GM23338 (cell line): ENCODE measurements at regions not wholly inside any gene's neighbourhood (a gene's known extent, or its start where the extent isn't known, plus 50 kb on each side); places are given as distances from the start of the nearest gene placed in this dataset.

ENCODE experiments used
- ATAC-seq: fragments of 200-7000 bp; cut with Tn5 transposase; 3 replicates; pipeline ENCODE4 v1.9.1; 2020
- DNase-seq: peaks from one replicate; pipeline ENCODE4 v3.0.0-alpha.2; 2015; ENCODE audit warnings: low spot score
- H2AFZ ChIP-seq: fragments of 200-600 bp; sonication (generic); 2 replicates; pipeline ENCODE4 v1.8.0; 2016; ENCODE audit warnings: antibody characterized with exemption, mild to moderate bottlenecking, moderate library complexity
- H3F3A ChIP-seq: fragments of 200-600 bp; sonication (generic); replicated peaks from 2 replicates; pipeline ENCODE4 v1.8.0; 2017; ENCODE audit warnings: antibody characterized with exemption, mixed run types, low read depth
- H3K27ac ChIP-seq: fragments of 200-600 bp; sonication (generic); 2 replicates; pipeline ENCODE4 v1.6.1; 2016; ENCODE audit warnings: low read depth
- H3K27me3 ChIP-seq: fragments of 200-600 bp; sonication (generic); 2 replicates; pipeline ENCODE4 v1.8.0; 2016; ENCODE audit warnings: mild to moderate bottlenecking, mixed run types, moderate library complexity; ENCODE audit not compliant: insufficient read depth
- H3K36me3 ChIP-seq: fragments of 200-600 bp; sonication (generic); 2 replicates; pipeline ENCODE4 v1.8.0; 2016; ENCODE audit warnings: mild to moderate bottlenecking; ENCODE audit not compliant: insufficient read depth
- H3K4me1 ChIP-seq: fragments of 200-600 bp; sonication (generic); 2 replicates; pipeline ENCODE4 v1.8.0; 2016; ENCODE audit warnings: mild to moderate bottlenecking, moderate library complexity; ENCODE audit not compliant: insufficient read depth
- H3K4me2 ChIP-seq: fragments of 200-600 bp; sonication (generic); 2 replicates; pipeline ENCODE4 v1.7.1; 2017; ENCODE audit warnings: mixed run types
- H3K4me3 ChIP-seq: fragments of 200-600 bp; sonication (generic); 2 replicates; pipeline ENCODE4 v1.6.1; 2016; ENCODE audit warnings: mixed run types
- H3K79me2 ChIP-seq: fragments of 200-600 bp; sonication (generic); replicated peaks from 2 replicates; pipeline ENCODE4 v1.8.0; 2017; ENCODE audit warnings: mild to moderate bottlenecking; ENCODE audit not compliant: insufficient read depth
- H3K9me2 ChIP-seq: fragments of 200-600 bp; sonication (generic); 2 replicates; pipeline ENCODE4 v1.8.0; 2017; ENCODE audit not compliant: insufficient read depth
- H4K20me1 ChIP-seq: fragments of 200-600 bp; sonication (generic); replicated peaks from 2 replicates; pipeline ENCODE4 v1.8.0; 2017; ENCODE audit warnings: mild to moderate bottlenecking; ENCODE audit not compliant: insufficient read depth
- H3K27ac Mint-ChIP-seq: 2 replicates; pipeline ENCODE4 v1.8.0; 2020; ENCODE audit warnings: inconsistent platforms, mild to moderate bottlenecking, moderate library complexity, mixed read lengths
- H3K27me3 Mint-ChIP-seq: 3 replicates; pipeline ENCODE4 v1.8.0; 2022; ENCODE audit warnings: low read depth, mild to moderate bottlenecking, moderate library complexity, mixed read lengths, inconsistent platforms; ENCODE audit not compliant: insufficient read depth, poor library complexity
- H3K36me3 Mint-ChIP-seq: 3 replicates; pipeline ENCODE4 v1.8.0; 2021; ENCODE audit warnings: low read depth, mild to moderate bottlenecking, inconsistent platforms, moderate library complexity, mixed read lengths
- H3K4me1 Mint-ChIP-seq: 3 replicates; pipeline ENCODE4 v1.8.0; 2020; ENCODE audit warnings: mild to moderate bottlenecking, inconsistent platforms, mixed read lengths
- H3K4me3 Mint-ChIP-seq: 3 replicates; pipeline ENCODE4 v1.8.0; 2021; ENCODE audit warnings: moderate library complexity, mild to moderate bottlenecking, inconsistent platforms, mixed read lengths
- H3K9me3 Mint-ChIP-seq: 3 replicates; pipeline ENCODE4 v1.8.0; 2020; ENCODE audit warnings: moderate library complexity, mild to moderate bottlenecking, inconsistent platforms, mixed read lengths
- CREB1 ChIP-seq: fragments of 250-450 bp; sonication (Bioruptor Pico); IDR thresholded peaks from 2 replicates; pipeline ENCODE4 v1.5.0; 2020; ENCODE audit warnings: low read depth, mild to moderate bottlenecking, moderate library complexity
- ETS1 ChIP-seq: IDR thresholded peaks from 2 replicates; pipeline ENCODE4 v1.6.1; 2016; ENCODE audit warnings: antibody characterized with exemption
- EZH2 ChIP-seq: fragments of 200-600 bp; sonication (generic); IDR thresholded peaks from one replicate; pipeline ENCODE4 v1.8.0; 2017; ENCODE audit warnings: antibody characterized with exemption, mild to moderate bottlenecking, low read depth; ENCODE audit not compliant: unreplicated experiment
- EZH2phosphoT487 ChIP-seq: fragments of 200-600 bp; sonication (generic); IDR thresholded peaks from one replicate; pipeline ENCODE4 v1.8.1; 2018; ENCODE audit warnings: antibody characterized with exemption; ENCODE audit not compliant: unreplicated experiment
- JUNB ChIP-seq: IDR thresholded peaks from one replicate; pipeline ENCODE4 v1.6.1; 2016; ENCODE audit warnings: antibody characterized with exemption; ENCODE audit not compliant: unreplicated experiment
- NANOG ChIP-seq: IDR thresholded peaks from 2 replicates; pipeline ENCODE4 v1.6.1; 2016; ENCODE audit warnings: antibody characterized with exemption, borderline replicate concordance
- POLR2AphosphoS5 ChIP-seq: IDR thresholded peaks from 2 replicates; pipeline ENCODE4 v1.6.1; 2016; ENCODE audit warnings: antibody characterized with exemption, low read depth
- REST ChIP-seq: IDR thresholded peaks from one replicate; pipeline ENCODE4 v1.6.1; 2018; ENCODE audit warnings: antibody characterized with exemption; ENCODE audit not compliant: unreplicated experiment
- STAT1 ChIP-seq: IDR thresholded peaks from one replicate; pipeline ENCODE4 v1.6.1; 2016; ENCODE audit warnings: antibody characterized with exemption; ENCODE audit not compliant: unreplicated experiment
- ZNF114 ChIP-seq: fragments of 250-450 bp; sonication (Bioruptor Pico); IDR thresholded peaks from 2 replicates; pipeline ENCODE4 v1.5.0; 2020; ENCODE audit warnings: mild to moderate bottlenecking, moderate library complexity
- ZNF331 ChIP-seq: fragments of 250-450 bp; sonication (Bioruptor Pico); IDR thresholded peaks from 2 replicates; pipeline ENCODE4 v1.5.0; 2020; ENCODE audit warnings: low read depth, mild to moderate bottlenecking, moderate library complexity
- ZNF462 ChIP-seq: fragments of 250-450 bp; sonication (Bioruptor Pico); IDR thresholded peaks from 2 replicates; pipeline ENCODE4 v1.5.0; 2020; ENCODE audit warnings: mild to moderate bottlenecking, moderate library complexity

GRCh38 chr10:53521046-53521445, 748.5 kb upstream of the MBL2 start (continued):
- TF ChIP-seq NANOG (no peak), STAT1 (no peak), EZH2phosphoT487 (no peak)

GRCh38 chr10:53508197-53508596, 735.6 kb upstream of the MBL2 start:
- H2AFZ ChIP-seq, result no peak overlapping the region
- ATAC-seq (peak; percentile 81), DNase-seq (peak; percentile 54)
- H3K4me3 Mint-ChIP-seq, result peak overlapping the region; percentile 7; the same call in 2 of the 3 replicates
- H4K20me1 ChIP-seq, result no peaks in the 10 kb centered on the region
- no peaks in the 10 kb centered on the region for H3K27me3 ChIP-seq
- peaks cover 10% of the 10 kb centered on the region for H3K9me2 ChIP-seq
- H3K4me2 ChIP-seq, result no peak overlapping the region
- TF ChIP-seq JUNB, result no peak
- no peak for TF ChIP-seq ETS1
- TF ChIP-seq ZNF114 (CRISPR knock-in tag), result no peak
- no peak for TF ChIP-seq REST
- TF ChIP-seq NANOG, result peak; percentile 86
- TF ChIP-seq EZH2phosphoT487, result no peak
- no peak for TF ChIP-seq ZNF331 (CRISPR knock-in tag)
- TF ChIP-seq CREB1, result no peak
- peak; percentile 65; the same call in 1 of the 2 replicates for TF ChIP-seq ZNF462 (CRISPR knock-in tag)
- TF ChIP-seq EZH2, result no peak
- TF ChIP-seq STAT1, result no peak
- TF ChIP-seq POLR2AphosphoS5, result no peak
- no peaks in the 10 kb centered on the region; the same call in 1 of the 2 replicates for H3K79me2 ChIP-seq
- H3K4me1 Mint-ChIP-seq, result peaks cover 46% of the 10 kb centered on the region
- H3K9me3 Mint-ChIP-seq, result peaks cover 37% of the 10 kb centered on the region
- peak overlapping the region; percentile 92 for H3K27ac Mint-ChIP-seq
- no peaks in the 10 kb centered on the region for H3K36me3 ChIP-seq
- peaks cover 27% of the 10 kb centered on the region for H3K4me1 ChIP-seq
- H3K4me3 ChIP-seq, result no peak overlapping the region
- H3K36me3 Mint-ChIP-seq, result peaks cover 53% of the 10 kb centered on the region
- H3K27me3 Mint-ChIP-seq, result peaks cover 8% of the 10 kb centered on the region
- H3K27ac ChIP-seq, result peak overlapping the region; percentile 86
- H3F3A ChIP-seq, result no peaks in the 10 kb centered on the region
